ENCODE measurements at regions not wholly inside any gene's neighbourhood (a gene's known extent, or its start where the extent isn't known, plus 50 kb on each side); places are given as distances from the start of the nearest gene placed in this dataset.

DNA sequence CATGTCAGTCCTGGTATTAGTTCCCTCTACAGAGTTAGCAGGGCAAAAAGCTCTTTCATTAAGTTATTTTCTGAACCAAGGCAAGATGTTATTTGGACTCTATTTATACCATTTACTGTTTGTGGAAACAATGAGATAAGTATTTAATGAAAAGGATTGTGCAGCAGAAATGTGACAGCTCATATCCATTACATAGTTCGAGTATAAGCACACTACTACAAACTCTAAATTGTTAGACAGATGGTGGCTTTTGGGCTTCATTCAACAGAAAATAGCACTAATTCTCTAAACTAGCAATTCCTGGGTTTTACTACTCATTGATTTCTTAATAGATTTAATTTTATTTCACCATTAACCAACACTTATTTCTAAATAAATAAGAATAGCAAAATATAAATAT, 95.2 kb upstream of the ANK2 start:
- no peak for TF ChIP-seq POLR2A (IDR thresholded peaks at IDR 0.05)
- TF ChIP-seq, protein P1, sequence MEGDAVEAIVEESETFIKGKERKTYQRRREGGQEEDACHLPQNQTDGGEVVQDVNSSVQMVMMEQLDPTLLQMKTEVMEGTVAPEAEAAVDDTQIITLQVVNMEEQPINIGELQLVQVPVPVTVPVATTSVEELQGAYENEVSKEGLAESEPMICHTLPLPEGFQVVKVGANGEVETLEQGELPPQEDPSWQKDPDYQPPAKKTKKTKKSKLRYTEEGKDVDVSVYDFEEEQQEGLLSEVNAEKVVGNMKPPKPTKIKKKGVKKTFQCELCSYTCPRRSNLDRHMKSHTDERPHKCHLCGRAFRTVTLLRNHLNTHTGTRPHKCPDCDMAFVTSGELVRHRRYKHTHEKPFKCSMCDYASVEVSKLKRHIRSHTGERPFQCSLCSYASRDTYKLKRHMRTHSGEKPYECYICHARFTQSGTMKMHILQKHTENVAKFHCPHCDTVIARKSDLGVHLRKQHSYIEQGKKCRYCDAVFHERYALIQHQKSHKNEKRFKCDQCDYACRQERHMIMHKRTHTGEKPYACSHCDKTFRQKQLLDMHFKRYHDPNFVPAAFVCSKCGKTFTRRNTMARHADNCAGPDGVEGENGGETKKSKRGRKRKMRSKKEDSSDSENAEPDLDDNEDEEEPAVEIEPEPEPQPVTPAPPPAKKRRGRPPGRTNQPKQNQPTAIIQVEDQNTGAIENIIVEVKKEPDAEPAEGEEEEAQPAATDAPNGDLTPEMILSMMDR (IDR thresholded peaks at IDR 0.05): no peak
